ENCODE measurements at regions not wholly inside any gene's neighbourhood (a gene's known extent, or its start where the extent isn't known, plus 50 kb on each side); places are given as distances from the start of the nearest gene placed in this dataset.

GRCh38 chr12:91565246-91565645 lies 382.6 kb upstream of the DCN start:
- no peak for DNase-seq

- DNase-seq: no peak
Measured at GRCh38 chr12:91563011-91563765, 380.6 kb upstream of the DCN start.

- no peak for DNase-seq
Measured at GRCh38 chr12:91562476-91562875, 379.9 kb upstream of the DCN start.

GRCh38 chr12:91561958-91562325 lies 379.3 kb upstream of the DCN start:
- no peak for DNase-seq

- no peak for DNase-seq
Measured at GRCh38 chr12:91561301-91561957, 378.8 kb upstream of the DCN start.

- DNase-seq: no peak
Measured at GRCh38 chr12:91556909-91557308, 374.3 kb upstream of the DCN start.

GRCh38 chr12:91555436-91556415 lies 373.1 kb upstream of the DCN start:
- no peak for DNase-seq

GRCh38 chr12:91551927-91552326 lies 369.3 kb upstream of the DCN start:
- DNase-seq: no peak

- no peak for DNase-seq
Measured at GRCh38 chr12:91551242-91551641, 368.6 kb upstream of the DCN start.

- no peak for DNase-seq
Measured at GRCh38 chr12:91542666-91543065, 360.0 kb upstream of the DCN start.

- DNase-seq: no peak
Measured at GRCh38 chr12:91542067-91542466, 359.4 kb upstream of the DCN start.

- no peak for DNase-seq
Measured at GRCh38 chr12:91538418-91538817, 355.8 kb upstream of the DCN start.

GRCh38 chr12:91533366-91533765 lies 350.7 kb upstream of the DCN start:
- no peak for DNase-seq

GRCh38 chr12:91529829-91530228 lies 347.2 kb upstream of the DCN start:
- no peak for DNase-seq

- no peak for DNase-seq
Measured at GRCh38 chr12:91523831-91524230, 341.2 kb upstream of the DCN start.

GRCh38 chr12:91516695-91517047 lies 334.1 kb upstream of the DCN start:
- DNase-seq: no peak

- no peak for DNase-seq
Measured at GRCh38 chr12:91515944-91516694, 333.5 kb upstream of the DCN start.

GRCh38 chr12:91513313-91513712 lies 330.7 kb upstream of the DCN start:
- no peak for DNase-seq

GRCh38 chr12:91511795-91512420 lies 329.3 kb upstream of the DCN start:
- DNase-seq: no peak

GRCh38 chr12:91507754-91508153 lies 325.1 kb upstream of the DCN start:
- DNase-seq: no peak

- peak in 1 of 2 experiments; percentile 29 for DNase-seq
Measured at GRCh38 chr12:91506452-91506851, 323.8 kb upstream of the DCN start.

- DNase-seq: no peak
Measured at GRCh38 chr12:91505006-91505405, 322.4 kb upstream of the DCN start.
